Gastroesophageal sphincter (tissue), 4 donors: ENCODE measurements at regions not wholly inside any gene's neighbourhood (a gene's known extent, or its start where the extent isn't known, plus 50 kb on each side); places are given as distances from the start of the nearest gene placed in this dataset.

Source experiments
- ATAC-seq: fragments of 150-250 bp; one replicate; pipeline ENCODE4 v1.9.1; 2016; ENCODE audit warnings: mild to moderate bottlenecking, moderate library complexity
- H3K27ac ChIP-seq, 4 donors: fragments of 200-600 bp; sonication (generic) in 3 of 4; 1 replicate in 3 of 4; 2 replicates in 1 of 4; pipeline ENCODE4 v1.5.1; 2016 to 2019
- H3K27me3 ChIP-seq: fragments of 200-600 bp; sonication (generic); one replicate; pipeline ENCODE4 v1.5.1; 2019
- H3K36me3 ChIP-seq, 2 donors: fragments of 200-600 bp; sonication (generic); one replicate each; pipeline ENCODE4 v1.5.1; 2019; ENCODE audit warnings: control low read depth in 1 of 2
- H3K4me1 ChIP-seq, 3 donors: fragments of 200-600 bp; sonication (generic); 1 replicate in 2 of 3; 2 replicates in 1 of 3; pipeline ENCODE4 v1.5.1; 2016 to 2019; ENCODE audit warnings: control low read depth in 2 of 3
- H3K4me3 ChIP-seq, 2 donors: fragments of 200-600 bp; sonication (generic); one replicate each; pipeline ENCODE4 v1.5.1; 2019; ENCODE audit warnings: mild to moderate bottlenecking in 1 of 2, moderate library complexity in 1 of 2
- H3K9me3 ChIP-seq, 3 donors: fragments of 200-600 bp; sonication (generic); one replicate each; pipeline ENCODE4 v1.5.1; 2017 to 2019; ENCODE audit warnings: control low read depth in 2 of 3
- CTCF ChIP-seq, 4 experiments: fragments of 200-600 bp in 2 of 4; fragments of 450-650 bp in 2 of 4; sonication (generic) in 1 of 4; IDR thresholded peaks; one replicate each; pipeline ENCODE4 v1.5.1; 2017 to 2019; ENCODE audit warnings: antibody characterized with exemption in 4 of 4, mild to moderate bottlenecking in 2 of 4, moderate library complexity in 2 of 4
- EP300 ChIP-seq: sonication (generic); formaldehyde crosslinking; IDR thresholded peaks from one replicate; pipeline ENCODE4 v1.6.1; 2017; ENCODE audit warnings: antibody characterized with exemption, mild to moderate bottlenecking
- POLR2A ChIP-seq, 2 donors: fragments of 450-650 bp; IDR thresholded peaks; one replicate each; pipeline ENCODE4 v1.6.1; 2017; ENCODE audit warnings: antibody characterized with exemption in 2 of 2, mild to moderate bottlenecking in 2 of 2, moderate library complexity in 1 of 2
- POLR2AphosphoS5 ChIP-seq: sonication (generic); formaldehyde crosslinking; IDR thresholded peaks from one replicate; pipeline ENCODE4 v1.6.1; 2017; ENCODE audit warnings: antibody characterized with exemption
- WGBS, 2 donors: methylation state at CpG; one replicate each; pipeline ENCODE4 v1.1.5; 2018; ENCODE audit warnings: low coverage in 1 of 2; 5-methylcytosine and 5-hydroxymethylcytosine counted together

GRCh38 chr6:9999796-10000195, 415.1 kb downstream of the TFAP2A start:
- Histone ChIP-seq H3K27ac (no peak overlapping the region), H3K27me3 (no peaks in the 10 kb centered on the region), H3K4me3 (no peak overlapping the region), H3K4me1 (no peaks in the 10 kb centered on the region), H3K9me3 (no peaks in the 10 kb centered on the region), H3K36me3 (no peaks in the 10 kb centered on the region)
- ATAC-seq: no peak
- TF ChIP-seq POLR2AphosphoS5 (no peak), EP300 (no peak)
- WGBS, 2 donors: 71 to 82% methylated on average over 3 of the region's 3 CpGs

- WGBS, 2 donors: 54 to 70% methylated on average over 2 of the region's 2 CpGs
Measured at GRCh38 chr6:9986273-9986672, 428.6 kb downstream of the TFAP2A start.

GRCh38 chr6:9985481-9985880, 429.4 kb downstream of the TFAP2A start:
- TF ChIP-seq POLR2A (IDR thresholded peaks at IDR 0.05) (no peak), POLR2AphosphoS5 (no peak), CTCF (IDR thresholded peaks at IDR 0.05) (no peak), EP300 (no peak)
- Histone ChIP-seq H3K4me3 (no peak overlapping the region), H3K36me3 (no peaks in the 10 kb centered on the region), H3K27me3 (no peaks in the 10 kb centered on the region), H3K27ac (no peak overlapping the region), H3K9me3 (no peaks in the 10 kb centered on the region), H3K4me1 (no peaks in the 10 kb centered on the region)
- ATAC-seq: no peak

More at GRCh38 chr6:9986273-9986672, 428.6 kb downstream of the TFAP2A start:
- Histone ChIP-seq H3K4me3 (no peak overlapping the region), H3K36me3 (no peaks in the 10 kb centered on the region), H3K9me3 (no peaks in the 10 kb centered on the region), H3K4me1 (no peaks in the 10 kb centered on the region), H3K27me3 (no peaks in the 10 kb centered on the region), H3K27ac (no peak overlapping the region)
- TF ChIP-seq EP300: no peak
- TF ChIP-seq POLR2AphosphoS5: no peak
- TF ChIP-seq POLR2A (IDR thresholded peaks at IDR 0.05): no peak
- no peak for TF ChIP-seq CTCF (IDR thresholded peaks at IDR 0.05)
- no peak for ATAC-seq

- no peak for ATAC-seq
Measured at GRCh38 chr6:9984607-9985006, 430.3 kb downstream of the TFAP2A start.

GRCh38 chr6:9983168-9983567, 431.7 kb downstream of the TFAP2A start:
- H3K9me3 ChIP-seq: no peaks in the 10 kb centered on the region
- 67 to 75% methylated on average over 2 of the region's 2 CpGs for WGBS, 2 donors
- no peak overlapping the region for H3K27ac ChIP-seq
- ATAC-seq: no peak
- H3K4me1 ChIP-seq: no peaks in the 10 kb centered on the region
- H3K27me3 ChIP-seq: no peaks in the 10 kb centered on the region
- TF ChIP-seq CTCF (IDR thresholded peaks at IDR 0.05): no peak
- TF ChIP-seq POLR2AphosphoS5: no peak
- no peak for TF ChIP-seq POLR2A (IDR thresholded peaks at IDR 0.05)
- TF ChIP-seq EP300: no peak
- H3K36me3 ChIP-seq: no peaks in the 10 kb centered on the region
- no peak overlapping the region for H3K4me3 ChIP-seq

More at GRCh38 chr6:9984607-9985006, 430.3 kb downstream of the TFAP2A start:
- TF ChIP-seq POLR2A (IDR thresholded peaks at IDR 0.05) (no peak), EP300 (no peak), CTCF (IDR thresholded peaks at IDR 0.05) (no peak), POLR2AphosphoS5 (no peak)
- H3K27me3 ChIP-seq: no peaks in the 10 kb centered on the region
- no peaks in the 10 kb centered on the region for H3K9me3 ChIP-seq
- H3K4me1 ChIP-seq: no peaks in the 10 kb centered on the region
- H3K4me3 ChIP-seq: no peak overlapping the region
- no peak overlapping the region for H3K27ac ChIP-seq
- no peaks in the 10 kb centered on the region for H3K36me3 ChIP-seq

- no peaks in the 10 kb centered on the region for H3K9me3 ChIP-seq
- no peaks in the 10 kb centered on the region for H3K36me3 ChIP-seq
- no peak for TF ChIP-seq POLR2AphosphoS5
- TF ChIP-seq CTCF (IDR thresholded peaks at IDR 0.05): no peak
- TF ChIP-seq POLR2A (IDR thresholded peaks at IDR 0.05): no peak
- no peak for TF ChIP-seq EP300
- H3K27ac ChIP-seq: no peak overlapping the region
- no peaks in the 10 kb centered on the region for H3K4me1 ChIP-seq
- no peak for ATAC-seq
- 58 to 79% methylated on average over 4 to 5 of the region's 5 CpGs for WGBS, 2 donors
- H3K4me3 ChIP-seq: no peak overlapping the region
- no peaks in the 10 kb centered on the region for H3K27me3 ChIP-seq
Measured at GRCh38 chr6:9982215-9982614, 432.7 kb downstream of the TFAP2A start.
